ENCODE measurements at regions not wholly inside any gene's neighbourhood (a gene's known extent, or its start where the extent isn't known, plus 50 kb on each side); places are given as distances from the start of the nearest gene placed in this dataset.
A peak's percentile ranks its signal among the peaks of the same experiment; 100 is the strongest.

DNA sequence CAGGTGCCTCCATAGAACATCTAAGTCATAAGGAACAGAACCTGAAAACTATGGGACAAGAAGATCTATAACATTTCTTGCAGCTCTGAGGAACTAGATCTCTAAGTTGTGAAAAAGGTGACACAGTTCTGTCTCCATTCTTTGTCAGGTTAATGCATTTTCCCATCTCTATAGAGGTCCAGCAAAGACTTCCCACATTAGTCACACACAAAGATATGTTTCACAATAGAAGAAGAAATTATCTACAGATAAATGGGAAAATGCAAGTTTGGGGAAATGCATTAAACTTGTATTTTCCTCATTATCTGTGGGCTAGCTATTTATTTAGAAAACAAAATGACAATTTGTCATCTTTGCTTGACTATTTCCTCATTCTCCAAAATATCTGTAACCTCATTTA is 458.6 kb upstream of the PAPPA start:
- DNase-seq (ENCODE audit: low read depth) = peak; percentile 53
- H3K4me3 ChIP-seq (ENCODE audit: low read depth, low read length) = no peak overlapping the region
- TF ChIP-seq, protein P1, sequence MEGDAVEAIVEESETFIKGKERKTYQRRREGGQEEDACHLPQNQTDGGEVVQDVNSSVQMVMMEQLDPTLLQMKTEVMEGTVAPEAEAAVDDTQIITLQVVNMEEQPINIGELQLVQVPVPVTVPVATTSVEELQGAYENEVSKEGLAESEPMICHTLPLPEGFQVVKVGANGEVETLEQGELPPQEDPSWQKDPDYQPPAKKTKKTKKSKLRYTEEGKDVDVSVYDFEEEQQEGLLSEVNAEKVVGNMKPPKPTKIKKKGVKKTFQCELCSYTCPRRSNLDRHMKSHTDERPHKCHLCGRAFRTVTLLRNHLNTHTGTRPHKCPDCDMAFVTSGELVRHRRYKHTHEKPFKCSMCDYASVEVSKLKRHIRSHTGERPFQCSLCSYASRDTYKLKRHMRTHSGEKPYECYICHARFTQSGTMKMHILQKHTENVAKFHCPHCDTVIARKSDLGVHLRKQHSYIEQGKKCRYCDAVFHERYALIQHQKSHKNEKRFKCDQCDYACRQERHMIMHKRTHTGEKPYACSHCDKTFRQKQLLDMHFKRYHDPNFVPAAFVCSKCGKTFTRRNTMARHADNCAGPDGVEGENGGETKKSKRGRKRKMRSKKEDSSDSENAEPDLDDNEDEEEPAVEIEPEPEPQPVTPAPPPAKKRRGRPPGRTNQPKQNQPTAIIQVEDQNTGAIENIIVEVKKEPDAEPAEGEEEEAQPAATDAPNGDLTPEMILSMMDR (IDR thresholded peaks at IDR 0.05; ENCODE audit: insufficient read depth, low read depth, low read length) = no peak

DNA sequence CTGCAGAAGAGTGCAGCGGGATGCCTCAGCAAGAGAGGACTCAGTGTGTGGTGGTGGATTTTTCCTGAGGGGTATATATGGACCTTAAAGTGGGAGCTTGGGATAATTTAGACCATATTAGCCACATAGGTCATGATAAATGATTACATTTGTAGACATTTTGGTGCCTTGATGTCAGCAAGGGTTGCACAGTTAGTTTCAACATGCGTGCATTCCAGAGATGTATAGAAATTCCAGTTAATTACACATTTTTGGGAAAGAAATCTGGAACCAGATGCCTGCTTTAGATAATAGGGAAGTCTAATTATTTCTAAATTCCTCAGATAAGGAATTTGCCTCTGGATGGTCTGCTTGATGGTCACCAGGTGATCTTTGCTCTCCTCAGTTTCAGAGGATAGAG is 440.6 kb upstream of the PAPPA start:
- H3K4me3 ChIP-seq (ENCODE audit: low read depth, low read length) = no peak overlapping the region
- TF ChIP-seq, protein P1 (IDR thresholded peaks at IDR 0.05; ENCODE audit: insufficient read depth, low read depth, low read length) = no peak
- DNase-seq (ENCODE audit: low read depth) = no peak

DNA sequence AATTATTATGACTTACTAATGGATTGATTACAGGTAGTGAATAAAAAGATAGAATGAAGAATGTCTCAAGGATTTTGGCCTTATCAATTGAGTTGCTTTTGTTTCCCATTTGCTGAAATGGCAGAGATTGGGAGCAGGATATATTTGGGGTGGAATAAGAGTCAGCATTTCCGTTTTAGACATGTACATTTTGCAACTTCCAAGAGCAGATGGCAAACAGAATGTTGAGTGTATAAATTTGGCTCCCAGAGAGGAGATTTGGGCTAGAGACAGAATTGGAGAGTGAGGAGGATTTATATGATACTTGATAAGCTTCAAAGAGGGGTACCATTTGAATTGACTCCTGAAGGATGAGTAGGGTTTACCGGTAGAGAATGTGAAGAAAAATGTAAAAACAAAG is 437.9 kb upstream of the PAPPA start:
- TF ChIP-seq, protein P1 (IDR thresholded peaks at IDR 0.05; ENCODE audit: insufficient read depth, low read depth, low read length) = no peak
- H3K4me3 ChIP-seq (ENCODE audit: low read depth, low read length) = no peak overlapping the region
- DNase-seq (ENCODE audit: low read depth) = no peak

DNA sequence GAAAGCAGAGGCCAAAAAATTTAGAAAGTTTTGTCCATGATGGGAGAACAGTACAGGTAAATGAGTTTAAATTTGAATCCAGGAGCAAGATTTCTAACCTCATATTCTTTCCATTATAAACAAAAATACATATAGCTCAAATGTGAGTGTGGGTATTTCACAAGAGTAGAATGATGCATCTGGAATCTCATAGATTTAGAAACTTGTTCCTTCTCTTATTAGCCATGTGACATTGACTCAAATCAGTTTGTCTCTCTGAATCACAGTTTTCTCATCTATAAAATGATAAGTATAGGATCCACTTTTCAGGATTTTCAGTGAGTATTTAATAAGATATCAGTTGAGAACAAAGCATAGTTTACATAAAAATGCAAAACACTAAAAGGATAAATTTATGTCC is 436.3 kb upstream of the PAPPA start:
- H3K4me3 ChIP-seq (ENCODE audit: low read depth, low read length) = no peak overlapping the region
- peak; percentile 51 for DNase-seq (ENCODE audit: low read depth)
- TF ChIP-seq, protein P1 (IDR thresholded peaks at IDR 0.05; ENCODE audit: insufficient read depth, low read depth, low read length) = no peak

DNA sequence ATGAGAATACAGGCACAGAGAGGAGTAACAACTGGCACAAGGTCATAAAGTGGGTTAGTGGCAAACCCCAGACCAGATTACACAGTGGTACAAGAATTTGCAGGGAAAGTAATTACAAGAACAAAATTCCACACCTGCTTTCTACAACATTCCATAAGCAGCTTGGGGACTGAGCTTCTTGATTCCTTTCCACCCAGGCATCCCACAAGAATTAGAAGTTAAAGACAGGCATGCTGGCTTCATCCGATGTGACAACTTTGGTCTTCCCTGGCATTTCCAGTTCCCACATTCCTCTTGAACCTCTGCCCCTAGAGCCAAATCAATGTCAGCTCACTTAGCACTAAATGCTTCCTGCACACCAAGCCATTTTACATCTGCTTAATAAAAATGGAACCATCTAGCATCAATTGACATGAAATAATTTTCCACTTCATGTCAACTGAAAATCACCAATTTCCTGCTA is 435.8 kb upstream of the PAPPA start:
- no peak overlapping the region for H3K4me3 ChIP-seq (ENCODE audit: low read depth, low read length)
- no peak for DNase-seq (ENCODE audit: low read depth)

DNA sequence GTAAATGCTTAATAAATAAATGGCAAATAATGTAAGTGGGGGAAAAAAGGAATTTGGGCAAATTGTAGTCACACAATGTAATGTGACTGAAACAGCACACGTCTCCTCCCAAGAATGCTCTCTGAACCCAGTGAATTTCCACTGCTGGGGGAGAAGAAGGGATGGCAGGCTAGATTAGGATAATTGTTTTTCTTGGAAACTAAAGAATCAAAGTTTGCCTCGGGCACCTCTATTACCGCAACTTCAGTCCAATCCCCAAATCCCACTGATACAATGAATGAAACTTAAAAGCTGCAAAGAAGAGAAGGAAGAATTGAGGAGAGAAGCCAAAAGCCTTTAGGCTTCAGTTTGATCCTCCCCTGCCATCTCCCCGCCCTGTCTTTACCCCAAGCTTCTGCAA is 423.2 kb upstream of the PAPPA start:
- no peak for DNase-seq (ENCODE audit: low read depth)
- TF ChIP-seq, protein P1 (IDR thresholded peaks at IDR 0.05; ENCODE audit: insufficient read depth, low read depth, low read length) = no peak
- H3K4me3 ChIP-seq (ENCODE audit: low read depth, low read length) = no peak overlapping the region

More for the DNA sequence above, 435.8 kb upstream of the PAPPA start:
- TF ChIP-seq, protein P1 (IDR thresholded peaks at IDR 0.05; ENCODE audit: insufficient read depth, low read depth, low read length) = no peak

DNA sequence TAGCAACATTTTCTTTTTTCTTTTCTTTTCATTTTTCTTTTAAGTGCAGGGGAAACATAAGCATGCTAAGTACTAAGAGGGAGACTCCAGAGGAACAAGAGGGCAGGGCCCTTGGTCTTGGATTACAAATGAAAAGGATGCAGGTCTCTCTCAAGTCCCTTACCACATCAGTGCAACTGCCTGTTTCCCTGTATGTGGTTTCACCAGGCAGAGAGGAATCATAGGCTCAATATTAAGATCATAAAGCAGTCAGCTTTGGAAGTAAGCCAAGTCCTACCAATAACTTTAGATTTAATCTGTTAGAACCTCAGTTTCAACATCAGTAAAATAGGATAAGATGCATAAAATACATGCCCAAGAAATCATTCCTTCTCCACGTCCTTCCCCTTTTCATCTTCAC is 422.7 kb upstream of the PAPPA start:
- DNase-seq (ENCODE audit: low read depth) = no peak
- no peak overlapping the region for H3K4me3 ChIP-seq (ENCODE audit: low read depth, low read length)
- TF ChIP-seq, protein P1 (IDR thresholded peaks at IDR 0.05; ENCODE audit: insufficient read depth, low read depth, low read length) = no peak
